Activated B cell treated with CpG ODN at 0.5 μM for 24 hours (primary cell): ENCODE measurements at regions not wholly inside any gene's neighbourhood (a gene's known extent, or its start where the extent isn't known, plus 50 kb on each side); places are given as distances from the start of the nearest gene placed in this dataset.

Experiments used
- ATAC-seq: fragments of 200-7000 bp; cut with Tn5 transposase; one replicate; pipeline ENCODE4 v1.10.0; 2021; ENCODE audit warnings: low read depth, mild to moderate bottlenecking, moderate library complexity
- CTCF ChIA-PET: fragments of 350-600 bp; sonication (Branson Sonifier 250); formaldehyde crosslinking; loops from one replicate; lab custom pipeline; 2021; ENCODE audit warnings: antibody characterized with exemption; lab: Charles Lee
- POLR2A ChIA-PET: fragments of 350-600 bp; sonication (Branson Sonifier 250); formaldehyde crosslinking; loops from one replicate; lab custom pipeline; 2021; ENCODE audit warnings: antibody characterized with exemption; lab: Charles Lee
- DNase-seq: peaks from one replicate; pipeline ENCODE4 v3.0.0; 2022
- H3K27ac Mint-ChIP-seq: one replicate; pipeline ENCODE4 v1.8.0; 2020; ENCODE audit warnings: mixed read lengths
- H3K27me3 Mint-ChIP-seq: one replicate; pipeline ENCODE4 v1.8.0; 2021; ENCODE audit warnings: mixed read lengths
- H3K36me3 Mint-ChIP-seq: one replicate; pipeline ENCODE4 v1.8.0; 2021; ENCODE audit warnings: low read depth, mixed read lengths
- H3K4me1 Mint-ChIP-seq: one replicate; pipeline ENCODE4 v1.8.0; 2021; ENCODE audit warnings: mixed read lengths
- H3K4me3 Mint-ChIP-seq: one replicate; pipeline ENCODE4 v1.8.0; 2020; ENCODE audit warnings: mild to moderate bottlenecking, mixed read lengths
- H3K9me3 Mint-ChIP-seq: one replicate; pipeline ENCODE4 v1.8.0; 2020; ENCODE audit warnings: mixed read lengths
- intact Hi-C: fragments of 100-400 bp; cut with micrococcal nuclease; formaldehyde crosslinking; loops from one replicate; pipeline ENCODE4 v1.15.1; 2024
- TF ChIP-seq, protein P1 (sequence below): fragments of 200-600 bp; IDR thresholded peaks from one replicate; pipeline ENCODE4 v1.8.0; 2022; ENCODE audit warnings: antibody characterized with exemption, mild to moderate bottlenecking

DNA sequence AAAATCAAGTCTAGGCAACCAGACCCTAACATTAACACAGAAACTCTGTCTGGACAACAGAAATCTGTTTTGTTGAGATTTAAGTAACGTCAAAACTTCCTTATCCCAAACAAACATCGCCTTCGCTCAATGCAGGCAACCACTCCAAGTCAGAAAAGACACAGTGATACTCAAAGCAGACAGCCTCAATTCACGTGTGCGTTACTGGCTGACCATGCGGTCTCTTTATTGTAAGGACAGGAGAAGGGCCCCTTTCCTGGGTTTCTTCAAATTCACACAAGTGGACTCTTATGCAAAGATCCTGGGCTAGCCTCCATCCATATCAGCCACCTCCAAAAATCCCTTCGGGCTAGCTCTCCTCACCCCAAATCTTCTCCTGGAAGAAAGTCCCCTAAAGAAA, 467.7 kb downstream of the SOX9 start:
- ChIA-PET CTCF (no interaction called here), POLR2A (no interaction called here)
- TF ChIP-seq, protein P1, sequence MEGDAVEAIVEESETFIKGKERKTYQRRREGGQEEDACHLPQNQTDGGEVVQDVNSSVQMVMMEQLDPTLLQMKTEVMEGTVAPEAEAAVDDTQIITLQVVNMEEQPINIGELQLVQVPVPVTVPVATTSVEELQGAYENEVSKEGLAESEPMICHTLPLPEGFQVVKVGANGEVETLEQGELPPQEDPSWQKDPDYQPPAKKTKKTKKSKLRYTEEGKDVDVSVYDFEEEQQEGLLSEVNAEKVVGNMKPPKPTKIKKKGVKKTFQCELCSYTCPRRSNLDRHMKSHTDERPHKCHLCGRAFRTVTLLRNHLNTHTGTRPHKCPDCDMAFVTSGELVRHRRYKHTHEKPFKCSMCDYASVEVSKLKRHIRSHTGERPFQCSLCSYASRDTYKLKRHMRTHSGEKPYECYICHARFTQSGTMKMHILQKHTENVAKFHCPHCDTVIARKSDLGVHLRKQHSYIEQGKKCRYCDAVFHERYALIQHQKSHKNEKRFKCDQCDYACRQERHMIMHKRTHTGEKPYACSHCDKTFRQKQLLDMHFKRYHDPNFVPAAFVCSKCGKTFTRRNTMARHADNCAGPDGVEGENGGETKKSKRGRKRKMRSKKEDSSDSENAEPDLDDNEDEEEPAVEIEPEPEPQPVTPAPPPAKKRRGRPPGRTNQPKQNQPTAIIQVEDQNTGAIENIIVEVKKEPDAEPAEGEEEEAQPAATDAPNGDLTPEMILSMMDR, result no peak
- Mint-ChIP-seq H3K36me3 (no peaks in the 10 kb centered on the region), H3K27ac (no peak overlapping the region), H3K9me3 (no peaks in the 10 kb centered on the region), H3K4me1 (peaks cover 17% of the 10 kb centered on the region), H3K27me3 (peaks cover 35% of the 10 kb centered on the region), H3K4me3 (no peak overlapping the region)
- DNase-seq (no peak), ATAC-seq (no peak)
- intact Hi-C loops, result no loop called here

DNA sequence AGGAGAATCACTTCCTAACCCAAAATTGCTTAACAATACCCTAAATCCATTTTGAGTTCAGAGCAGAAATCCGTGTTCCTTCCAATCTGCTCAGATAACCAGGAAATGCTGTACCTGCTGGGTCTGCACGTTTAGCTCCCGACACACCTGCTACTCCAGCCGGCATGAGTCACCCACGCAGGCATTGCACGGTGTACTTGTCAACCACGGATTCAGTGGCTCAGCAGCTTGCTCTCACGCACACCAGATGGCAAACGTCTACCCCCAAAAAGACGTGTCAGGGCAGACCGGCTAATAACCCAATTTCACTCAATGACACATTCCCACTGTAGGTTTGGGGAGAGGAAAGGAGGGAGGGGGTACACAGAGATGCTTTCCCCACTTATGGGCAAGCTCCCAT, 468.1 kb downstream of the SOX9 start:
- Mint-ChIP-seq H3K27ac (no peak overlapping the region), H3K4me3 (no peak overlapping the region), H3K4me1 (peaks cover 17% of the 10 kb centered on the region), H3K27me3 (peaks cover 35% of the 10 kb centered on the region), H3K9me3 (no peaks in the 10 kb centered on the region), H3K36me3 (no peaks in the 10 kb centered on the region)
- intact Hi-C loops, result no loop called here
- POLR2A ChIA-PET, result no interaction called here
- DNase-seq, result no peak
- TF ChIP-seq, protein P1, result no peak
- CTCF ChIA-PET, result no interaction called here
- ATAC-seq, result no peak

DNA sequence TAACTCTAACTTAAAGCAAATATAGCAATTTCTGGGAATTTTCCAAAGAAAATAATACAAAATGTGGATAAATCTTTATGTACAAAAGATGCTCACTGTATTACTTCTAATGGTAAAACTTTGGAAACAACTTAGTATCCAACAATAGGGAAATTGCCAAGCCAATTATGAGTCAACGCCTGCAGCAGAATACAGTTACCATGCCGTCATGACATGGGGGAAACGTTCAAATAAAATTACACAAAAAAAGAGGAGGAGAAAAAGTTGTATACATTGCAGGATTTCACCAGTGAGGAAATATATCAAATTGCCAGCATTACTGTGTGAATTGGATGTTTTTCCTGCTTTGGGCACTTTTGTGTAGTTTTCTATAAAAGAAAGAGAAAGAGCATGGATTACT, 469.6 kb downstream of the SOX9 start:
- intact Hi-C loops, result no loop called here
- POLR2A ChIA-PET, result no interaction called here

DNA sequence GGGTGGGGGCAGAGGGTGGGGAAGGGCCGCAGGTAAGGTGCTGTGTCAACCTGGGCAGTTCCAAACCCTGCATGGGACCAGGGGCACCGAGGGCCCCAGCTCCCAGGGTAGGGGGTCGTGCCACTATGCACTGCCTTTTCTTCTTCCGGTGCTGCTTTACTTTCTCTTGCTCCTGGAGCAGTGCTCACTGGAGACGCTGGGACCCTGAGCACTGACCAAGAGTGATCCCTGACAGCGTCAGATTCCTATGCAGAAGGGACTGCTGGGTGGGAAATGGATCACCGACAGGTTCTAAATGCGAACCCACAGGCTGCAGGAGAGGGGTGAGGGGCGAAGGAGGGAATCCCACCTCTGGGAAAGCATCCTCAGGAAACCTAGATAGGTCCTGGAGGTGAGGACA, 470.1 kb downstream of the SOX9 start:
- intact Hi-C loops, result no loop called here
- no peaks in the 10 kb centered on the region for H3K9me3 Mint-ChIP-seq
- TF ChIP-seq, protein P1, result no peak

More for the DNA sequence above, 469.6 kb downstream of the SOX9 start:
- Mint-ChIP-seq H3K27me3 (peaks cover 40% of the 10 kb centered on the region), H3K27ac (no peak overlapping the region), H3K4me3 (no peak overlapping the region), H3K9me3 (no peaks in the 10 kb centered on the region), H3K4me1 (peaks cover 17% of the 10 kb centered on the region), H3K36me3 (no peaks in the 10 kb centered on the region)
- ATAC-seq (no peak), DNase-seq (no peak)
- TF ChIP-seq, protein P1, result no peak
- CTCF ChIA-PET, result no interaction called here

DNA sequence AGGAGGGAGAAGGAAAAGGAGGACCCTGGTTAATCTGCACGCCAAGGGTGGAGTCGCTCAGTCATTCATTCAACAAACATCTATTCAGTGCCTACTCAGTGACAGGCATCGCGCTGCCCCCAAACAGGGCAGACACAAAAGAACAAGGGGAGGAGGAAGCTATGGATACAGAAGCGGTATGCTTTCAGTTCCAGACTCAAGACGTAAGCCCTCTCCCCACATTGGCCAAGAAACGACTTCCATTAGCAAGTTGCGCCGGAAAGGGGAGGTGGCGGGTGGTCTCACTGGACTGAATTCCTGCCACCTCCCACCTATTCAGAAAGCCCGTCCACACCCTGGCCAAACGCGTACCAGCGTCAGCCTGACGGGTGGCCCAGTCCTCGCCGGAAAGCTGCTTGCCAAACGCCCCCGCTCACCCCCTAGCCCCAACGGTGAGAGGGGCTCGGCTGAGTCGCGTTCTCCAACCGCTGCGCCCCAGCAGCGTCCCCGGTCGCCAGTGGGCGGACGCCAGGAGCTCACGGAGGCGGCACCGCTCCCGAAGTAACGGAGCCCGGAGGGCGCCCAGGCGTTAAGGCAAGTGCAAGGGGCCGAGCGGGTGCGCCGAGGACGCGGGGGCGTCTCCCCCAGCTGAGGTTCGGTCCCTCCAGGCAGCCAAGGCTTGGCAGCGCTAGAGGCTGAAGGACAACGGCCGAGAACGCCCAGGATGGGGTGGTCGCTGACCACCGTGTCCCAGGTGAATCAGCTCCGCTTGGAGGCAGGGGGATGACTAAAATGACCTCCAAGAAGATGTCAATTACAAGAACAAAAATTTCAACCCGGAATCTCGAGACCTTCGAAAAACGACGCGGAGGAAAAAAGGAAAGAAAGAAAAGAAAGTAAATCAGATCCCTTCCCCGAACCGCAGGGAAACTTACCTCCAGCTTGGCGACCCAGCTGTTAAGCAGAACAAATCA, 470.7 kb downstream of the SOX9 start:
- no peaks in the 10 kb centered on the region for H3K36me3 Mint-ChIP-seq
- H3K9me3 Mint-ChIP-seq, result no peaks in the 10 kb centered on the region
- H3K4me1 Mint-ChIP-seq, result peaks cover 17% of the 10 kb centered on the region
- H3K27ac Mint-ChIP-seq, result no peak overlapping the region
- CTCF ChIA-PET, result no interaction called here
- intact Hi-C loops, result no loop called here
- POLR2A ChIA-PET, result no interaction called here
- no peak for DNase-seq
- TF ChIP-seq, protein P1, result no peak
- no peak for ATAC-seq
- H3K27me3 Mint-ChIP-seq, result peaks cover 40% of the 10 kb centered on the region
- peak overlapping the region; percentile 67 for H3K4me3 Mint-ChIP-seq

More for the DNA sequence above, 470.1 kb downstream of the SOX9 start:
- H3K36me3 Mint-ChIP-seq, result no peaks in the 10 kb centered on the region
- H3K27me3 Mint-ChIP-seq, result peaks cover 40% of the 10 kb centered on the region
- no peak overlapping the region for H3K27ac Mint-ChIP-seq
- ATAC-seq, result no peak
- ChIA-PET CTCF (no interaction called here), POLR2A (no interaction called here)
- H3K4me3 Mint-ChIP-seq, result no peak overlapping the region
- H3K4me1 Mint-ChIP-seq, result peaks cover 17% of the 10 kb centered on the region
- no peak for DNase-seq
